Activated CD4-positive, alpha-beta T cell treated with anti-CD3 and anti-CD28 coated beads for 36 hours (primary cell): ENCODE measurements at regions not wholly inside any gene's neighbourhood (a gene's known extent, or its start where the extent isn't known, plus 50 kb on each side); places are given as distances from the start of the nearest gene placed in this dataset.

Experiments used
- ATAC-seq: fragments of 200-7000 bp; cut with Tn5 transposase; one replicate; pipeline ENCODE4 v1.10.0; 2021; ENCODE audit warnings: mild to moderate bottlenecking, moderate library complexity
- CTCF ChIA-PET: fragments of 350-600 bp; sonication (Branson Sonifier 250); formaldehyde crosslinking; loops from one replicate; lab custom pipeline; 2021; ENCODE audit warnings: antibody characterized with exemption; lab: Charles Lee
- POLR2A ChIA-PET: fragments of 350-600 bp; sonication (Branson Sonifier 250); formaldehyde crosslinking; loops from one replicate; lab custom pipeline; 2021; ENCODE audit warnings: antibody characterized with exemption, inconsistent platforms; lab: Charles Lee
- DNase-seq: peaks from one replicate; pipeline ENCODE4 v3.0.0-alpha.2; 2020
- H3K27ac Mint-ChIP-seq: one replicate; pipeline ENCODE4 v1.8.0; 2021; ENCODE audit warnings: mixed read lengths
- H3K27me3 Mint-ChIP-seq: one replicate; pipeline ENCODE4 v1.8.0; 2021; ENCODE audit warnings: mixed read lengths
- H3K36me3 Mint-ChIP-seq: one replicate; pipeline ENCODE4 v1.8.0; 2021; ENCODE audit warnings: low read depth, mixed read lengths
- H3K4me1 Mint-ChIP-seq: one replicate; pipeline ENCODE4 v1.8.0; 2021; ENCODE audit warnings: mixed read lengths
- H3K4me3 Mint-ChIP-seq: one replicate; pipeline ENCODE4 v1.8.0; 2021; ENCODE audit warnings: mild to moderate bottlenecking, moderate library complexity, mixed read lengths
- H3K9me3 Mint-ChIP-seq: one replicate; pipeline ENCODE4 v1.8.0; 2021; ENCODE audit warnings: low read depth, mixed read lengths
- intact Hi-C, 2 experiments: fragments of 100-400 bp; cut with DNase I in 1 of 2; cut with micrococcal nuclease in 1 of 2; formaldehyde crosslinking; loops; one replicate each; pipeline versions ENCODE4 v1.14.2 to v1.15.1; 2022 to 2024; cut with DNase I, micrococcal nuclease

- ChIA-PET POLR2A (no interaction called here), CTCF (no interaction called here)
- Mint-ChIP-seq H3K4me3 (no peak overlapping the region), H3K27me3 (peaks cover 9% of the 10 kb centered on the region), H3K9me3 (no peaks in the 10 kb centered on the region), H3K27ac (no peak overlapping the region), H3K36me3 (no peaks in the 10 kb centered on the region), H3K4me1 (no peaks in the 10 kb centered on the region)
- intact Hi-C loops: no loop called here
- DNase-seq (no peak), ATAC-seq (no peak)
Observed at GRCh38 chr22:49181431-49181830, 646.2 kb downstream of the BRD1 start.

- Mint-ChIP-seq H3K4me3 (no peak overlapping the region), H3K27ac (no peak overlapping the region), H3K4me1 (no peaks in the 10 kb centered on the region), H3K27me3 (peaks cover 9% of the 10 kb centered on the region), H3K36me3 (no peaks in the 10 kb centered on the region), H3K9me3 (no peaks in the 10 kb centered on the region)
- ATAC-seq: no peak
- intact Hi-C loops: no loop called here
- ChIA-PET POLR2A (no interaction called here), CTCF (no interaction called here)
- DNase-seq: no peak
Observed at GRCh38 chr22:49180683-49181024, 647.0 kb downstream of the BRD1 start.

- POLR2A ChIA-PET: no interaction called here
- no peaks in the 10 kb centered on the region for H3K4me1 Mint-ChIP-seq
Observed at GRCh38 chr22:49179886-49180682, 647.6 kb downstream of the BRD1 start.

GRCh38 chr22:49179175-49179574, 648.5 kb downstream of the BRD1 start:
- CTCF ChIA-PET: no interaction called here
- Mint-ChIP-seq H3K4me3 (no peak overlapping the region), H3K27me3 (peaks cover 7% of the 10 kb centered on the region), H3K36me3 (no peaks in the 10 kb centered on the region), H3K4me1 (no peaks in the 10 kb centered on the region), H3K9me3 (no peaks in the 10 kb centered on the region), H3K27ac (no peak overlapping the region)
- POLR2A ChIA-PET: no interaction called here
- DNase-seq: no peak
- no peak for ATAC-seq
- intact Hi-C loops: no loop called here

More at GRCh38 chr22:49179886-49180682, 647.6 kb downstream of the BRD1 start:
- H3K27ac Mint-ChIP-seq: no peak overlapping the region
- ATAC-seq (no peak), DNase-seq (no peak)
- CTCF ChIA-PET: no interaction called here
- H3K9me3 Mint-ChIP-seq: no peaks in the 10 kb centered on the region
- H3K36me3 Mint-ChIP-seq: no peaks in the 10 kb centered on the region
- no peak overlapping the region for H3K4me3 Mint-ChIP-seq
- H3K27me3 Mint-ChIP-seq: peaks cover 6% of the 10 kb centered on the region
- intact Hi-C loops: no loop called here

GRCh38 chr22:49178246-49179005, 649.2 kb downstream of the BRD1 start:
- ChIA-PET POLR2A (no interaction called here), CTCF (no interaction called here)
- DNase-seq: no peak
- H3K27me3 Mint-ChIP-seq: peaks cover 7% of the 10 kb centered on the region
- H3K36me3 Mint-ChIP-seq: no peaks in the 10 kb centered on the region
- no peak for ATAC-seq
- H3K4me3 Mint-ChIP-seq: no peak overlapping the region
- no peaks in the 10 kb centered on the region for H3K9me3 Mint-ChIP-seq
- intact Hi-C loops: no loop called here
- H3K27ac Mint-ChIP-seq: no peak overlapping the region
- H3K4me1 Mint-ChIP-seq: no peaks in the 10 kb centered on the region

- H3K36me3 Mint-ChIP-seq: no peaks in the 10 kb centered on the region
- ChIA-PET POLR2A (no interaction called here), CTCF (no interaction called here)
- ATAC-seq (no peak), DNase-seq (no peak)
- H3K27me3 Mint-ChIP-seq: peaks cover 7% of the 10 kb centered on the region
- no peaks in the 10 kb centered on the region for H3K4me1 Mint-ChIP-seq
- intact Hi-C loops: no loop called here
- no peaks in the 10 kb centered on the region for H3K9me3 Mint-ChIP-seq
- no peak overlapping the region for H3K27ac Mint-ChIP-seq
- H3K4me3 Mint-ChIP-seq: no peak overlapping the region
Observed at GRCh38 chr22:49177666-49178065, 650.0 kb downstream of the BRD1 start.

GRCh38 chr22:49176956-49177355, 650.7 kb downstream of the BRD1 start:
- H3K9me3 Mint-ChIP-seq: no peaks in the 10 kb centered on the region
- ChIA-PET CTCF (no interaction called here), POLR2A (no interaction called here)
- H3K27ac Mint-ChIP-seq: no peak overlapping the region
- H3K4me1 Mint-ChIP-seq: no peaks in the 10 kb centered on the region
- H3K36me3 Mint-ChIP-seq: no peaks in the 10 kb centered on the region
- no peak overlapping the region for H3K4me3 Mint-ChIP-seq
- DNase-seq: no peak
- H3K27me3 Mint-ChIP-seq: peaks cover 7% of the 10 kb centered on the region
- ATAC-seq: no peak
- intact Hi-C loops: no loop called here

GRCh38 chr22:49170053-49170452, 657.6 kb downstream of the BRD1 start:
- CTCF ChIA-PET: no interaction called here
- Mint-ChIP-seq H3K27me3 (peaks cover 6% of the 10 kb centered on the region), H3K9me3 (peaks cover 8% of the 10 kb centered on the region), H3K36me3 (no peaks in the 10 kb centered on the region), H3K4me1 (no peaks in the 10 kb centered on the region), H3K4me3 (no peak overlapping the region), H3K27ac (no peak overlapping the region)
- intact Hi-C loops: no loop called here
- ATAC-seq (no peak), DNase-seq (no peak)
- POLR2A ChIA-PET: no interaction called here

- H3K9me3 Mint-ChIP-seq: peaks cover 8% of the 10 kb centered on the region
- no peaks in the 10 kb centered on the region for H3K4me1 Mint-ChIP-seq
Observed at GRCh38 chr22:49169074-49169744, 658.5 kb downstream of the BRD1 start.

GRCh38 chr22:49168219-49168813, 659.4 kb downstream of the BRD1 start:
- ChIA-PET CTCF (no interaction called here), POLR2A (no interaction called here)
- Mint-ChIP-seq H3K27ac (no peak overlapping the region), H3K4me1 (no peaks in the 10 kb centered on the region), H3K27me3 (peaks cover 5% of the 10 kb centered on the region), H3K36me3 (no peaks in the 10 kb centered on the region), H3K4me3 (no peak overlapping the region), H3K9me3 (peaks cover 8% of the 10 kb centered on the region)
- intact Hi-C loops: no loop called here
- DNase-seq (no peak), ATAC-seq (no peak)

More at GRCh38 chr22:49169074-49169744, 658.5 kb downstream of the BRD1 start:
- intact Hi-C loops: no loop called here
- H3K4me3 Mint-ChIP-seq: no peak overlapping the region
- ChIA-PET CTCF (no interaction called here), POLR2A (no interaction called here)
- ATAC-seq (no peak), DNase-seq (no peak)
- H3K27me3 Mint-ChIP-seq: peaks cover 5% of the 10 kb centered on the region
- no peak overlapping the region for H3K27ac Mint-ChIP-seq
- no peaks in the 10 kb centered on the region for H3K36me3 Mint-ChIP-seq

- DNase-seq (no peak), ATAC-seq (no peak)
- H3K9me3 Mint-ChIP-seq: peaks cover 6% of the 10 kb centered on the region
- intact Hi-C loops: no loop called here
- H3K4me3 Mint-ChIP-seq: no peak overlapping the region
- H3K4me1 Mint-ChIP-seq: no peaks in the 10 kb centered on the region
- H3K27ac Mint-ChIP-seq: no peak overlapping the region
- ChIA-PET POLR2A (no interaction called here), CTCF (no interaction called here)
- H3K36me3 Mint-ChIP-seq: no peaks in the 10 kb centered on the region
- H3K27me3 Mint-ChIP-seq: peaks cover 5% of the 10 kb centered on the region
Observed at GRCh38 chr22:49166746-49167145, 660.9 kb downstream of the BRD1 start.
